GM21576 (cell line): ENCODE measurements at regions not wholly inside any gene's neighbourhood (a gene's known extent, or its start where the extent isn't known, plus 50 kb on each side); places are given as distances from the start of the nearest gene placed in this dataset.

Experiments used
- ATAC-seq: cut with Tn5 transposase; IDR thresholded peaks from one replicate; pipeline ENCODE4 v1.9.1; 2021; ENCODE audit warnings: mild to moderate bottlenecking, moderate library complexity; ENCODE audit not compliant: unreplicated experiment

- no peak for ATAC-seq
Measured at GRCh38 chr15:66927201-66928077, 138.0 kb upstream of the SMAD3 start.

- no peak for ATAC-seq
Measured at GRCh38 chr15:66928101-66928500, 137.3 kb upstream of the SMAD3 start.

DNA sequence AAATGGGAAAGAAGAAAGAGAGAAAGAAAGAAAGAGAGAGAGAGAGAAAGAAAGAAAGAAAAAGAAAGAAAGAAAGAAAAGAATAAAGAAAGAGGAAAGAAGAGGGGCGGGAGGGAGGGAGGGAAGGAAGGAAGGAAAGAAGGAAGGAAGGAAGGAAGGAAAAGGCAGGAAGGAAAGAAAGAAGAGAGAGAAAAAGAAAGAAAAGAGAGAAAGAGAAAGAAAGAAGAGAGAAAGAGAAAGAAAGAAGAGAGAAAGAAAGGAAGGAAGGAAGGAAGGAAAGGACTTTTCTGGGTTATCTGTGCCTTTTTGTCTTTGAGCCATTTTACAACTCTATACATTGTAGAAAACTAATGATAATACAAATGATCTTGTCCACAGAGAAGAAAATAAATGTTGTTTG lies 136.6 kb upstream of the SMAD3 start:
- no peak for ATAC-seq

DNA sequence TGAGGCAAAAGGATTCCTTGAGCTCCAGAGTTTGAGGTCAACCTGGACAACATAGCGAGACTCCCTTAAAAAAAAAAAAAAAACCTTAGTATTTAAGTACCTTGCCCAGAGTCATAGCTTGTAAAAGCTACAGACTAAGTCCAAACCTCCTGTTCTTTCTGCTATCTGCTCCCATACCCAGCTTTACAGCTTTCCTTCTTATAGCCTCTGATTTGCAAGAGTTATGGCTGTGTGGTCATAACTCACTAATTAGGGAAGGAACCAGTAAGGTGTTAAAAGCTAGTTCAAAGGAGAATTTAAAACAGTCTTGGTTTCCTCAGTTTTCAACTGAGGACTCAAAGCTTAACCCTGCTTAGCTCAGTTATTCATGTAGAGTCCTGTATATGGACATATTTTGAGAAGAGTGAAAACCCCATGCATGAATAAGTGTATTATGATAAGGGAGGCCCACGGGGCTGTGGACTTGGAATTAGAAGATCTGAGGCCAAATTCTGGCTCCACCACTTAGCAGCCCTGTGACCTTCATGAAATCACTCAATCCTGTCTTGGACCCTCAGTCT lies 135.5 kb upstream of the SMAD3 start:
- no peak for ATAC-seq

DNA sequence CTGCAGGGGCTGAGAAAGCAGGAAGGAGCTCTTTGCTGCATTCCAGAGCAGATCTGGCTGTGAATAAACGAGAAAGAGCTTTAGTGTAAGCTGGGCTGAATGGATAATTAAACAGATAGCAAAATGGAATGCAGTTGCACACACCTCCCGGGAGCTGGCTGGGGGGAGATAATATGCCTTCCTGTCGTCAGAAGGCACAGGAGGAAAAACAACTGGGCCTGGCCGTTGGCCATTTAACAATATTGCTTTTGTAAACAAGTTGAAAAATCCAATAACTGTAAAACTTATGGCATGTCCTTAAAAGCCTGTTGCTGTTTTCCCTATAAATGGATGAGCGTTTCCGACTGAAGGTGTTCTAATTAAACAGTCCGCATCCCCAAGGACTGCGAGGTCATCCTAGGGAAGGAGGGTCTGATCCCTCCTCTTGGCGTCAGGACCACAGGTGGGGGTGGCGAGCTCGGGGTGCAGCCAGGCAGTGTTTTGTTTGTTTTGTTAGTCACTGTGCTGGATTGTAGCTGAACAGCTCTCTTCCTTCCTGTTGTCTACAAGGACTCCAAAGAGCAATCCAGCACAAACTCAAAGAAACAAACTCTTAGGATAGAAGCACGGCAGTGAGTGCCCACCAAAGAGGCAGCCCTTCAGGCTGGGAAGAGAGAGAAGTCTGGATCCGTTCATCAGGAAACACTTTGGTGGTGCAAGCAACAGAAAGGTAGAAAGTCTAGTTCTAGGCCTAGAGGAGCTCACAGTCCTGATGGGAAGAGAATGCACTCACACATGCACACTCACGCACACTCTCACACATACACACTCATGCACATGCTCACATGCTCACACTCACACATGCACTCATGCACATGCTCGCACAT lies 133.4 kb upstream of the SMAD3 start:
- no peak for ATAC-seq

- no peak for ATAC-seq
Measured at GRCh38 chr15:66932634-66933024, 132.8 kb upstream of the SMAD3 start.

DNA sequence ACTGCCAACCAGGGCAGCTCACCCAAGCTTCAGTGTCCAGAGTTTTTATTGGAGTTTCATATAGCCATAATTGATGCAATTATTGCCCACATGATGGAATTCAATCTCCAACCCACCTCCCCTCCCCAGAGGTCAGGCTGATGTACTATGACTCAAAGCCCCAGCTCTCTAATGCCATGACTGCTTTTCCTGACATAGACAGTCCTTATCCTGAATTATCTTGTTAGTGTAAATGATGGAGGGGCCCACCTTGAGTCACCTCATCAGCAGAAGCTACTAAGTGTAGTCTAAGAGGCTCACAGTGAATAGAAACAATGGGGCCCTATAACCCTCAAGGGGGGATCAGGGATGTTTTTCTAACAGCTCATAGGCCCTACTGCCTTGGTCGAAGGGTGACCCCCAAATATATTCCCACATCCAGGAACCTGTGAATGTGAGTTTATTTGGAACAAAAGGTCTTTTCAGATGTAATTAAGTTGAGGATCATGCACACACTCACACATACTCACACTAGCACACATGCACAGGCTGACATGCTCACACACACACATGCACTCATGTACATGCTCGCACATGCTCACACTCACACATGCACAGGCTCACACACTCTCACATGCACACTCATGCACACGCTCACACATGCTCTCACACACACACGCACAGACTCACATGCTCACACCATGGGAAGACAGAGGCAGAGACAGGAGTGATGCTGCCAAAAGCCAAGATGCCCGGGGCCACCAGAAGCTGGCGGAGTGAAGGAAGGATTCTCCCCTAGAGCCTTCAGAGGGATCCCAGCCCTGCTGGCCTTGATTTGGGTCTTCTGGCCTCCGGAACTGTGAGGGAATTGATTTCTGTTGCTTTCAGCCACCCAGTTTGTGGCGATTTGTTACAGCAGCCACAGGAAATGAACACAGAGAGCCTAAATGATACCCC lies 131.2 kb upstream of the SMAD3 start:
- ATAC-seq = no peak

- ATAC-seq = no peak
Measured at GRCh38 chr15:66934868-66935520, 130.4 kb upstream of the SMAD3 start.

DNA sequence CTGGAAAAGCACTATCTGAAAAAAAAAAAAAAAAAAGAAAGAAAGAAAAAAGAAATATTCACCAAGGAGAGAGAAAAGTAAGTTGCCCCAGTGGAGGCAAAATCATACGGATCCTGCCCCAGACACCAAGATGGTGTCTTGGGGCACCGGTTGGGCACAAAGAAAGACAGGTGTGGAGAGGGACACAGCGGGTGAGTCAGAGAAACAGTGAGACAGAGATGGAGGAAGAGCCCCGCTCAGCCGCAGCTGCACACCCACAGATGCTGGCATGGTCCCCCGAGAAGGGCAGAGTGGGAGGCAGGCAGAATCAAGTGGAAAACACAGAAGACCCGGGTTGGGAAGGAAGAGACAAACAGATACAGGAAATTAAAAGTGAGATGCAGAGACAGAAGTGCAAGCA lies 129.7 kb upstream of the SMAD3 start:
- no peak for ATAC-seq

DNA sequence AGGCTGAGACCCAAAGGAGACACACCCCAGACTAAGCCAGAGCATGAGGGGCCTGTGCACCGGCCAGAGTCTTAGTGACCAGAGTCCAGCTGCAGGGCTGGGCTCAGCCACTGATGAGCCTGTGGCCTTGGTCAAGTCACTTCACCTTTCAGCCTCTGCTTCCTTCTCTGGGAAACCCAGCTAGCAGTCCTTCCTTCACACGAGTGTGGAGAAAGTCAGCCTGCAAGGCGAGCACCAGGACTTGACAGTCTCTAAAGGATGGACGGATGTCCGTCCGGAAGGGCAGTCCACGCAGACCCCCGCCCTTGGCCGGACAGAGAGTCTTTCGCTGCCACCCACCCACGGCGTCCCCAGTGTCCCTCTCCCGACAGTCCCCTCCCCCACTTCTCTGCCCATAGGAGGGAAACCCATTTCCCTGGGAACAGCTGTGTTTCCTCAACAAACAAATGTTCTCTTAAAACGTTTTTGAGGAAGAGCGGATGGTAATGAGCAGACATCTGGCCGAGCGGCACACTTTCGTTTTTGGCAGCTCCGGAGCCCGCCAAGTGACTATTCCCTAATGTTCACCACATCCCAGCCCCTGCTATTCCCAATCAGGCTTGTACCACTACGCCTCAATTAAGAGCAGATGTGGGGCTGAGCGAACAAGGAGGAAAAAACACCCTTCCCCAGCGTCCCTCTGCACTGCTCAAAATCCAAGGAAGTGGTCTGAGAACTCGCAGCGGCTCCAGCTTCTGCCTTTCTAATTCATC lies 129.1 kb upstream of the SMAD3 start:
- no peak for ATAC-seq

GRCh38 chr15:66936861-66937582 lies 128.4 kb upstream of the SMAD3 start:
- no peak for ATAC-seq

GRCh38 chr15:66937588-66937987 lies 127.8 kb upstream of the SMAD3 start:
- no peak for ATAC-seq

DNA sequence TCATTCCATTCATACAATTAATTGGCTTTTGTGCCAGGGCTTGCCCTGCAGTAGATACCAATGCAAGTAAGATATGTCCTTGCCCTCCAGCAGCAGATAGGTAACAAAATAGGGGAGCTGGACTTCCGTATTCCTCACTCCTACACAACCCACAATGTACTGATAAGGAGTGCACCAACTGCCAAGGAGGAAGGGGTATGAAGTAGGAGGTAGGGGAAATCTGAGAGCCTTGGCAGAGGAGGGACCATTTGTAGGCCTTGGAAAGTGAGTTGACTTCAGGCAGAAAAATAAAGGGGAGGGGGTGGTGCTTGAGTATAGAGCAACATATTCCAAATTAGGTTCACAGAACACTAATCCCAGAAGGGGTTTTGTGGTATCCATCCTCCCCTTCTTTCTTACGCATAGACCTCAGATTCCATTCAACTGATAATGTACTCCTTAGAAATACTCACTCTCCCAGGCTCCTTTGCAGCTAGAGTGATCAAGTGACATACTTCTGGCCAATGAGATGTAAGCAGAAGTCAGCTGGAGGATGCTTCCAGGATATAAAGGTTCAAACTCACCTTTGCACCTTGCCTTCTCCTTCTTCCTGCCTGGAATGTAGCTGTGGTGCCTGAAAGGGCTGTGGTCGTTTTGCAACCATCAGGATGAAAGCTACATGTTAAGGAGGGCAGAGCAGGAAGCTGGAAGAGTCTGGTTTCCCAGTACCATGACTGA lies 127.1 kb upstream of the SMAD3 start:
- no peak for ATAC-seq

- ATAC-seq = no peak
Measured at GRCh38 chr15:66939016-66939415, 126.4 kb upstream of the SMAD3 start.

DNA sequence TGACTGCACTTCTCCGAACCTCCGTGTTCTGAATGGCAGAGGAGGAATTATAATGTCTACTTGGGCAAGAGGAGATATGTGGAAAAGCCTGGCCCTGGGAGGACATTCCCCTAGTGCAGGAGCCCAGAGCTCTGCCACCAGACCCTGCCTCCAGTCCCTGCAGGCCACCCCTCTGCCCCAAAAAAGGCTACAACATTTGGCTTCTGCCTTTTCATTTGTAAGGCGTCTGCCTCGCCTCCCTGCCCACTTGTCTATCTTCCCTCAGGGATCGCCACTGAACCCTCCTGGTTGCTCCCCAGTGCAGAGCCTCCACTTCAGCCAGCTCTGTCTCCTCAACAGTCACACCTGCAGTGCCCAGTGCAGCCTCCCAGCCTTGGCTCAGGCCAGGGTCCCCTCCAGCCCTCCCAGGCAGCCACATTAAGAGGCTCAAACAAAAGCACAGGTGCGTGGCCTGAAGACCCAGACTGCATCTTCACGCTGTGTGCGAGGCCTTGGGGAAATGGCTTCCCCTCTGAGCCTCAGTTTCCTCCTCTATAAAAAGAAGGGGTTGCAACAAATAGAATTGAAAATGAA lies 125.9 kb upstream of the SMAD3 start:
- ATAC-seq = no peak

- peak; percentile 60 for ATAC-seq
Measured at GRCh38 chr15:66940368-66940767, 125.0 kb upstream of the SMAD3 start.

GRCh38 chr15:66941108-66941711 lies 124.2 kb upstream of the SMAD3 start:
- ATAC-seq = no peak
